H1 (cell line): ENCODE measurements at regions not wholly inside any gene's neighbourhood (a gene's known extent, or its start where the extent isn't known, plus 50 kb on each side); places are given as distances from the start of the nearest gene placed in this dataset.

Experiments
- BCL11A ChIP-seq, 2 experiments: IDR thresholded peaks; one replicate each; pipeline ENCODE4 v1.6.1; 2011; ENCODE audit warnings: low read depth in 2 of 2, low read length in 2 of 2, mild to moderate bottlenecking in 2 of 2
- CHD1 ChIP-seq: IDR thresholded peaks from 2 replicates; pipeline ENCODE4 v1.6.1; 2012; ENCODE audit warnings: low read depth, low read length, improper control_type of control experiment
- HDAC2 ChIP-seq, 2 experiments: fragments of 300-600 bp in 1 of 2; sonication (generic) in 1 of 2; IDR thresholded peaks; 2 replicates each; pipeline ENCODE4 v1.6.1; 2011 to 2012; ENCODE audit warnings: low read depth in 2 of 2, low read length in 2 of 2, mild to moderate bottlenecking in 2 of 2, moderate library complexity in 2 of 2, borderline replicate concordance in 1 of 2, inconsistent platforms in 1 of 2
- SP4 ChIP-seq: IDR thresholded peaks from 2 replicates; pipeline ENCODE4 v1.6.1; 2012; ENCODE audit warnings: low read length, inconsistent platforms

GRCh38 chr17:5669191-5669590, 84.9 kb upstream of the NLRP1 start (continued):
- no peak for TF ChIP-seq HDAC2 (IDR thresholded peaks at IDR 0.05; ENCODE audit: borderline replicate concordance in 1 of 2, low read depth in 2 of 2, low read length in 2 of 2)
- TF ChIP-seq BCL11A (IDR thresholded peaks at IDR 0.05; ENCODE audit: low read depth in 2 of 2, low read length in 2 of 2), result no peak
- TF ChIP-seq CHD1, result no peak
- no peak for TF ChIP-seq SP4
